GM19239 (cell line): ENCODE measurements at regions not wholly inside any gene's neighbourhood (a gene's known extent, or its start where the extent isn't known, plus 50 kb on each side); places are given as distances from the start of the nearest gene placed in this dataset.

Experiments
- DNase-seq: peaks from one replicate; pipeline ENCODE4 v3.0.0; 2011; ENCODE audit warnings: low spot score; ENCODE audit not compliant: insufficient read length
- FAIRE-seq: peaks from 2 replicates; lab custom pipeline; 2011; peaks lifted over from hg19 to GRCh38; lab: Jason Lieb, UNC

DNA sequence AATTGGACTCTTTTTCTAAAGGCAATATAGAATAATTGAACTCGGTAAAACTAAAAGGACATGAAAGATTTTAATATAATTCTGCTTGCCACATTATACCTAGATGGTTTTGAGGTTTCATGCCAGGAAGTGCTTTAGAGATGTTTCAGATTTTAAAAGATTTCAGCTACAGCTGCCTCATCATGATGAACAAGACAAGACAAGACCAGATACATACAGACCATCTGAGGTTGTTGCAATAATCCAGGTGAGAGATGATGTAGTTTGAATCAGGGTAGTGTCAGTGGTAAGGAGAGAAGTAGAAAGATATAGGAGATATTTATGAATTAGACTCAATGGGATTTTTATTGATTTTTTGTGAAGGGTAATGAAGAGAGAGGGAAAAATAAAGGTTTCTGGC lies 374.3 kb upstream of the HSF2 start:
- no peak for DNase-seq
- FAIRE-seq, result no peak

DNA sequence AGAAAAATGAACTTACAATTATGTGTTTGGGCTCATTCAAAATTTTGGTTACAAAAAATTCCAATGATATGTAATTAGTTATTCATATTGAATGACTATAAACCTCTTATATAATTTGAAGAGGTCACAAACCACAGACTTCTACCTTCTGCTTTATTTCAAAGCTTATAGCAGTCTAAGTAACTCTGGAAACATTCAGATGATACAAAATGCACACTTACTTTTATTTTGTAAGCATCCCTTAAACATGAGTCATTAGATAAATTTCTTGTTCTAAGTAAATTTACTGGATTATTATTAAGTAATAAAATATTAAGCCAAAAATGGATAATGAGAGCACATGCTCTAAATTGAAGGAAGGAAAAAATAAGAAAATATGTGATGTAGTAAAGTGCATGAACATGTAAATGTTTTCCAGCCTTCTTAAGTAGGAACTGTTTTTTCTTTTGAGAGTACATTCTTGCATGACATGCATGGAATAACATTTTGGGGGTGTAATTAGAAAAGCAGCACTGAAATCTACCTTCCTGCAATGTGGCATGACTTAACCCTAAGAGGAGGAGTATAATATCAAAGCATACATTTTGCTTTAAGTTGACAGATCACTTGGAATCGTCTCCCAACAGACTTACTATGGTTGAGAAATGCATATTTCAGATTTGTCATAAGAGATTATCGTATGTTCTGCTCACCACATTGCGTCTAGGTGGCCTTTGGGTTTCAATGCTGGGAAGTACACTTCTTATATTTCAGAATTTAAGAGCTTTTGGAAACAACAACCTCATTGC lies 372.7 kb upstream of the HSF2 start:
- DNase-seq, result no peak
- no peak for FAIRE-seq

DNA sequence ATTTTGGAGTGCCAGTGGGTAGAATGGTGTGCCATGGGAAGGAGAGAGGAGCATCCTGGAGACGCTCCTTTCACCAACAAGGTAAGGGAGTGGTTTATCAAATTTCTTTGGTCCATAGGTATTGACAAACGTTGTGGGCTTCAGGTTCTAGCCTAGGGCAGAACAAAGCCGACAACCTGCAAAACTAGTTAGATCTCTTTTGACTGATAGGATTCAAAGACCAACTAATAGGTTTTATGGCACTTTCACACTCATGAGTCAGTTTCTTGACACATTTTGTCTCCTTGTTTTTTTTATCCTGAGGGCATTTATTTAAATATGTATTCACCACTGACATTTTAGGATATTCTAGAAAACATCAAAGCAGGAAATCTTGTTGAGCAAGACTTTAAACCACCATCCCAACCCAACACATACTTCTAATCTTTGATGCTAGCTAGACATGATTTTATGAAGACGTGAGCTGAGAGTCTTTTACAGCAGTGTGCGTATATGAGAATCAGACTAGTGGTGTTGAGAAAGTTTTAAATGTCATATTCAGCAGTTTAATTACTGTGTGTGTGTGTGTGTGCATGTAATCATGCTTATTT lies 370.4 kb upstream of the HSF2 start:
- FAIRE-seq, result no peak
- no peak for DNase-seq

DNA sequence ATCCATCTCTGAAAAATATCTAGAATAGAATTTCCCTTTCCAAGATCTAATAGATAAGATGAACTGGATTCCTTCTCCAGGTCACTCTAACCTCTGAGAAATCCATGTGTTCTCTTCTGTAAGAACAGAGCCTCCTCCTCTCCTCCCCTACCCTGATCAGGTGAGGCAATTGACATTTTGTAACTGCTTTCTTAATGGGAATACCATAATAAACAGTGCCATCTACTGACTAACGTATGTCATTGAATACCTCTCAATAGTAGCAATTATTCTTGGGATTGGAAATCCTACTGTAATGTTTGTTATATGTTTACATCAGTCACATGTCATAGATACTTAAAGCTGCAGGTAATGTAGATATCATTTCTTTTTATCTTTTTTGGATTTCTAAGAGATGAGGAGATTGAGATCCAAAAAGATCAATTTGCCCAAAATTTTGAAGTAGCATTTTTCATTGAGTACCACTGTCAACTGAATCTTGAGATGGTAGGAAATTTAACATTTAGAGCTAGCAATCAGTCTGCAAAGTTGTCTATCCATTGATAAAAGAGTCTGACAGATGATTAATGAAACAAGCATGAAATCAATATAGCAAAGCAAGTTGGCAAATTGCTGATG lies 365.8 kb upstream of the HSF2 start:
- peak; percentile 61 for FAIRE-seq
- no peak for DNase-seq

DNA sequence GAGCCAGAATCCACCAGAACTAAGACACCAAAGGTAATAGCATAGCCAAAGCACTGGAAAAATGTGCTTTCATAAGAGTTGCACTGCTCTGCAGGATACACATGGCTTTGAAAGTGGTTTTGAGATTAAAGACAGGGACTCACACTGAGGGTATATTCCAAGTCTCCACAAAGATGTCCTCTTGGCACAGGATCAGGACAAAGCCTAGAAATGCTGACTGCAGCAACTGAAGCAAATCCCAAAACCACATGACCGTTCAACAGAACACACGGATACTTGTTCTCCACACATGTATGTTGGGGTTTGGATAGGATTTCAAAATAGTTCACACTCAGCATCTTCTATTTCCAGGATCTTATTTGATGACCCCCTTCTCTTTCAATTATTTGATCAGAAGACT lies 364.3 kb upstream of the HSF2 start:
- FAIRE-seq, result no peak
- no peak for DNase-seq

DNA sequence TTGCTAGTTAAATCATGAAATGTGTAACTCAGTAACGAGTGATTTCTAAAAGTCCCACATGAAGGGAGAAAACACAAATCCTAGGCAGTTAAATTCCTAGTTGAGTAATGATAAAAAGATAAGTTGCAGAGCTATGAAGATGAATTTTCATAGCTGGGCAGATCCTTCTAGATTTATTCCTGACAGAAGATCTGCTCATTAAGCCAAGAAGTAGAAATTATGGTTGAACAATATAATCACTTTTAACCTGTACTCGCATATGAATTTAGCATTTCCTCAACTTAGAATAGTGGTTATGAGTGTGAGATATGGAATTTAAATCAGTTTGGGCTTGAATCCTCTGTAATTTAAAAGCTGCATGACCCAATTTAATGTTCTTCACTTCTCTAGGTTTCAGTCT lies 359.2 kb upstream of the HSF2 start:
- FAIRE-seq (no peak), DNase-seq (no peak)

DNA sequence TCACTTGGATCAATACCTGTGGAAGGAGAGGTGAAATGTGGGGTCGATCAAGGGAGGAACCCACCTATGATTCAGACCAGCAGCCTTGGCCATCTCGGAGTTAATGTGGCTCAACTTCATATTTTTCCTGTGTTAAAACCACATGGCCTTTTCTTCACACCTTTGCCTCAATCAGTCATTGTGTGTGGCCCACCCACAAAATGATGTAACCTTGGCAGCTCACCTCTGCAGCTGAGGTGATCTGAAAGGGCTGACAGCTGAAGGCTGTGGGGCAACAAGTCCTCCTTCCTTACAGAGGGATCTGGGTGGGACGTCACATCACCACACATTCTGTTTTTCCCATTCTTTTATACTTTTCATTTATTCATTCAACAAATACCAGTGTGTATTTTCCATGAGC lies 357.1 kb upstream of the HSF2 start:
- DNase-seq (no peak), FAIRE-seq (no peak)

DNA sequence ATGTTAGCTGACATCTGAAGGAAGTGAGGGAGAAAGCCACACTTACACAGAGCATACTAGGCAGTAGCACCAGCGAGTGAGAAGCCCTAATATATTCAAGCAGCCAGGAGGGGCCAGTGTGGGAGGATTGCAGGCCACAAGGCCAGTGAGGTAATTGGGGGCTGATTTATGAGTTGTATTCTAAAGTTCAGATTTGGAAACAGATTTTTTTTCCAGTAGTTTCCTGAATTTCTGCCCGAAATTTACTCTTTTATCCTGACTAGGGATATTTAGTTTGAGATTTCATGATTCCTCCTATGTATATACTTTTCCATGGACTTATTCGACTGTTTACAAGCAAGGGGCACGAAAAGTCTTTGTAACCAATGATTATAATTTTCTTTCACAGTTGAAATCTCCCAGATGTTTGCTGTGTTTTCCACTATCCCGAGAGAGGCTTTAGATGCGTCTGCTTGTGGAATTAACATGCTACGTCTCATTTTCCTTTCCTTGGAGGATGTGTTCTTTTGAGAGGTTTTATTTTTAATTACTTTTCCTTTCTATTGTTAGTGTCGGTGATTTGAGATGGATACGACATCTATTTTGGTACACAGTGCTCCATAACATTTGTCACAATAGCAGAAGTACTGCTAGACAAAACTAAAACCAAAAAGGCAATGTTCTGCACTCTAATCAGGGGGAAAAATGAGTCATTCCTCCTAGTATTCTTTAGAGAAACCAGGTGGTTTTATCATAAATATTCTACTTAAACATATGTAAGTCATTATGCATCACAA lies 356.3 kb upstream of the HSF2 start:
- FAIRE-seq, result no peak

DNA sequence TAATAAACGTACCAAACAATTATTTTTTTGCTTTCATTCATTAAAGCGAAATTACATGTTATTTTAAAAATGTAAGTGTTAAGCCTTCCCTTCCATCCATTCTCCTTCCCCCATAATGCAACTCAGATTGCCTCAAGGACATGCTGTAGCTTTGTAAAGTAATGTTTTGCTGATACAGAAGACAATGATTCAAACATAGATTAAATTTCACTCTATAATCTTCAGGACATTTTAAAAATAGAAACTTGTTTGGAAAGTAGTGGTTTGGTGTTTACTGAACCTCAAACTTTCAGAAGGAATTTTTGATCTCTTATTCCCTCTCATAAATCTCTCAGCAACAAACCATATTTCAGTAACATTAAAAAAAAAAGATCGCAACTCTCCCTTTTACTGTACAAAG lies 350.9 kb upstream of the HSF2 start:
- DNase-seq, result no peak
- no peak for FAIRE-seq

More for the DNA sequence above, 356.3 kb upstream of the HSF2 start:
- DNase-seq, result no peak

DNA sequence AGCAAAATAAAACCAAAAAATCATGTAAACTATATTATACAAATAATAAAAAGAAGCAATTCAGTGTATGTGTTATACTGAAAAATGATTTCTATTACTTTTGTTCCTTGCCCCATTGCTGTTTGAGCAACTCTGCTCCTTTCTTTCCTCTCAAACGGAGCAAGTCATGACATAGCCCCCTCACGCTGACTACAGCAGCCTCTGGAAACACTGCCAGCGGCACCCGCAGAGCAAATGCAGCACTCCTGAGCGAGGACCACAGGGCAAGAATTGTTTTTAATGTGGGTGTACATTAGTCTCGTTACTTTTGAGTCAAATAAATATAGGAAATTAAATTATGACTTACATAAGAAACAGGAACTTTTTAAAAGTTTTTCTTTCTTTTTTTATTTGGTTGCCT lies 350.1 kb upstream of the HSF2 start:
- FAIRE-seq, result no peak
- no peak for DNase-seq

DNA sequence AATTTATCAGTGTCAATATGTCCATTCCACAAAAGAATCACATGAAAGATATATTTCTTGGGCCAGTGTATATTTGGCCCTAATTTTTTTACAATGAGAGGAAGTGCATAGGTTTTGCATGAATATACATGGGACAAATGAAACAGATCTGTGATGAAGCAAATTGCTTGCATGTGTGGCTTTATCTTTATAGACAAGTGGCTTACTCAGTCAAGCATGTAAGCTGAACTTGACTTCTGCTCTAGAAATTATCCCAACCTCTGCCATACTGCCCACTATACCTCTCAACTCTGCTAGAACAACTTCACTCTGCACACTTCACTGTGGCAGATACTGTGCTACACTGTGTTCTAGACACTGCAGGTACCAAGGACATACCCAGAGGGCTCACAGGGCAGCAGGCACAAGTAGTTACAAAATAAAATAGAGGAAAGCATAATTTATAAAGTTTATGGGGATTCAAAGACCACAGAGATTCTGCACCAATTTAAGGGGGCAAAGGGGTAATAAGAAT lies 349.2 kb upstream of the HSF2 start:
- no peak for FAIRE-seq
- no peak for DNase-seq

DNA sequence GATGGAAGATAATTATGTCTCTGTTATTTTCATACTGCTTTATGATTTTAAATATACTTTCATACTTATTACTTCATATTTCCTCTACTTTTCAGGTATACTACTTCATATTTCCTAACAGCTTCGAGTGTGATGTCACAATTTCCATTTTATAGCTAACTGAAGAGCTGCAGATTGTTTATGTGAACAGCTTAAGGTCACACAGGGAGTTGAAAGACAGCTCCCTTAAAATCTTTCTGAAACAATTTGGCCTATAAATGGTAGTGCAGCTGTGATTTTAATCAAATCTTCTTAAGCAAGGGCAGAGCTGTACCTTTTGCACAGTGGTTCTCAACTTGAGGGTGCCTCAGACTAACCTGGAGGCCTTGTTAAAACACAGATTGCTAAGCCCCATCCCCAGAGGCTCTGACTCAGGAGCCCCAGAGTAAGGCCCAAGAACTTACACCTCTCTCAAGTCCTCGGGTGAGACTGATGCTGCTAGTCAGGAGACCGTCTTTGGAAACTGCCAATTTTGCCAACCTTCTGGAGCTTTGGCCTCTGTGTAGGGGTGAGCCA lies 347.0 kb upstream of the HSF2 start:
- DNase-seq (no peak), FAIRE-seq (no peak)

DNA sequence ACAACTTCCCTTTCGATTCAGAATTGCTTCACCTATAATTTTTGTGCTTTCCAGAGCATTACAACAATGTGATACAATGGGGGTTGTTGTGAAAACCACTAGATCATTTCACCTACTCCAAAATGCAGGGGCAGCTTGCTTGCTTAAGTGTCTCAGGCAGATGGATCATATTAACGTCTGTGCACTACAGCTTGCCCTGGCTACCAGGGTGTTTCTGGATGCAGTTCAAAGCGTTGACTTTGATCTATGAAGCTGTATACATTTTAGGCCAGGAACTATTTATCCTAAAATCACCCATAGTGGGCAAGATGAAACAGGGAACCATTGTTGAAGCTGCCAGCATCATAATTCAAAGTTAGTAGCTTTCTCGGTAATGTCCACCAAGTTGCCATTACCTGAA lies 339.5 kb upstream of the HSF2 start:
- FAIRE-seq, result no peak
- no peak for DNase-seq

DNA sequence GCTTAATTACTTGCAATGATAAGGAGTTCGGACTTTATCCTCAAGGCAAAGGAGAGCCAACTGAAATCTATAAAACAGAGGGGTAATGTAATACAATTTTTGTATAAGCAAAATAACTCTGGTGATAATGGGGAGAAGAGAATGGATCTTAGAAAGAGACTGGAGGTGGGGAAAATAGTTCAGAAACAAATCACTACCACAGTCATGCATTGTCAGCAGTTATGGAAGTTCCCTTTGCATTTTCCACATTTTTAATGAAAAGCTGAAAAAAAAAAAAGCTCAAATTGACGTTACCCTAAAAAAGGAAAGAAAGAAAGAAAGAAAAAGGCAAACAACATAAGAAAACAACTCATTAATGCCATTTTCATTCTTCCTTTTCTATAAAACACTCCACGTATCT lies 337.6 kb upstream of the HSF2 start:
- no peak for FAIRE-seq
- DNase-seq, result no peak

DNA sequence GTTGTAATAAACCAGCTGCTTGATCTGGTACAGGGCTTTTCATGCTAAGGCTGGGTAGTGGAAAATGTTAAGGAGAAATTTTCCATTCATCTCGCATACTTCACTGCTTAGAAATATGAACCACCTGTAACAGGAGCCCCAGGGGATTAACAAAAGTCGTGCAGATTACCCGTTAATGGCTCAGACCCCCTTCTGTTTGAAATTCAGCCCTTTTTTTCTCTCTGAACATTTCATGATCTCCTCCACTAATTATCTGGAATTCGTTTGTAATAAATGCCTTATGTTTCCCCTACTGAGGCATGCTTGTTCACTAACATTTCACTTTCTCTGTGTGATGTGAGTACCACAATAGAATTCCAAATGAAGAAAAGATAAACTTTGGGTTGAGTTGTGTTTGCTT lies 336.4 kb upstream of the HSF2 start:
- FAIRE-seq (no peak), DNase-seq (no peak)

DNA sequence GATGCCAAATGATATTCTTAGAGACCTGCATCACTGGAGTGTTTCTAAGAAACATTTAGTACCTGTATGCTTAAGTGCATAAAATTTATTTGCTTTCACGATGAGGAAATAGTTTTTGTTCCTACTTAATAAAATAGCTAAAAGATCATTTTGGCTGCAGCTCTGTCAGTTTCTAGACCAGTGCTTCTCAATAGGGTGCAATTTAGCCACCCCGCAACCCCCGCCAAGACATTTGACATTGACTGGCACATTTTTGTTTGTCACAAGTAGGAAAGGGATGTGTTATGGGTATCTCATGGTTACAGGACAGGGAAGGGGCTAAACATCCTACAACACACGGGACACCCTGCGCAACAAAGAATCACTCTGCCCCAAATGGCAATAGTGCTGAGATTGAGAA lies 335.7 kb upstream of the HSF2 start:
- no peak for FAIRE-seq
- no peak for DNase-seq

DNA sequence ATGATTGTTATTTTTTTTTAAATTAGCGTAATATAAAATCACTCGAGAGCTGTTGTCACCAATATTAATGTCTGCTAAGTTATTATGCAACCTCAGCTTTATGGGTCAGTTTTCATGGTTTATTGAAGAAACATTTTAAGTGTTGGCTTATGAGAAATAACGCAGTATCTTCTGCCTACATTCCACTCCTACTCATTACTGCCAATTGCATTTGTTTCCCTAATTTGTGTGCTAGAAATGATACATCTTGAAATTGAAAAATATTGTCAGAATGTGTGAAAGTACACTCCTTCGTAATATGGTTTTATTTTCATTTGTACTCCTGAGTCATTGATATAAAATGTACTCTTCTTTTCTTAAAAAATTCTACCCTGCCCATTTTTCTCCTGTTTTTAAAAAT lies 333.3 kb upstream of the HSF2 start:
- DNase-seq (no peak), FAIRE-seq (no peak)

DNA sequence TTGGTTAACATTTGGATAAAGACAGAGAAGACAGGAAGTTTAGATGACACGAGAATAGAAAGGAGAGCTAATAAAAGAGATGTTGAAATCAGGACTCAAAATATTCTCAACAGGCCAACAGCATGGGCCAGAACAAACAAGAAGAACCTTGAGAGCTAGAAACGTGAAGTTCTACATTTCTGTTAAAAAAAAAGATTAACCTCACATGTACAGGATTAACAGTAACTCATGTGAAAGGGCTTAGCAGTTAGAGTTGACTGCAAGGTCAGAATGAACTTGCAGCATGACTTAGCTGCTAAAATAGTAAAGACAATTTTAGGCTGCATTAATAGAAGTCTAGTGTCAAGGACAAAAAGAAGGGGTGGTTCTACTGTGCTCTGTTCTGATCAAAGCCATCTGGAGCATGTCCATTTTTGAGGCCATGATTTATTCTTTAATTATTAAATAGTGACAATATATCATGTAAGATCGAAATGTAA lies 331.1 kb upstream of the HSF2 start:
- DNase-seq (no peak), FAIRE-seq (no peak)

DNA sequence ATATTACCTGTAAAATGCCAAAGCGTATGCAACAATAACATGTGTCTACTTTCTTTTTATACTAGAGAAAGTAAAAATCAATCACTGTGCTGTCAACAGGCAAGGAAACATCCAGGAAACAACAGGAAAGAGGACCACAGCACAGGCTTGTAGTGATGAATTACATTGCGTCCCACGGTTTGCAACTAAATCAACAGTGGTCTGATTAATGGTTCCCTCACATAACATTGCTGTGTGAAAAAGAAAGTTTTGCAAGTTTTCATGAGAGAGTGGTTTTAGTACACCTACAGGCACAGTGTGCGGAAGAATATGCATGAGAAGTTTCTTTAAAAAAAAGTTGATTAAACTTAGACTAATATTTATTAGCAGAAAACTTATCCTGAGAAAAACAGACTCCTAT lies 329.5 kb upstream of the HSF2 start:
- no peak for DNase-seq
- FAIRE-seq, result no peak

DNA sequence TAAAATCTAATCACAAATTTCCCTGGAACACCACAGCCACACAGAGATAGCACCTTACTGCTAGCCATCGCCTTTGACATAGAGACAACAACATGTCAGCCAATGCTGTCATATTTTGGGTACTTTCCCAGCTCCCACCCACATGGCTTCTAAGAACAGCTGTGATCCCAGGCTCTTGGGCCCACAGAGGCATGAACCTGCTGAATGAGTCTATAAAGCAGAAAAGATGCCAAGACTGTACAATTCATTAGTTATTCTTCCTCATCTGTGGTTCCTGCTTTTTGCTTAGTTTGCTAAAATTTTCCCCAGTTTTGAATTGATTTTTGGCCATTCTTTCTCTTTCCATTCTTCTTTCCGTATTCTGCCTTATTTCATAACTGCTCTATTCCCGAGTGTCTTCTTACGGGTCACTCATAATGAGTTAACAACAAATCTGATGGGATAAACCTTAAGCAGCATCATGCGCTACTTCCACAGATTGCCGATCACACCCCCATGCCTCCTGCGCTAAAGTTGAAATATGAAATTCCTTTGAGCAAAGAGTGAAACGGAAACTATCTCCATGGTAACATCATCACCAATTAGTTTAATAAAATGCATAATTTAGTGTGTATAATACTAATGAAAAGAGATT lies 327.3 kb upstream of the HSF2 start:
- no peak for FAIRE-seq

More for the DNA sequence above, 327.3 kb upstream of the HSF2 start:
- no peak for DNase-seq
